ENCODE measurements at regions not wholly inside any gene's neighbourhood (a gene's known extent, or its start where the extent isn't known, plus 50 kb on each side); places are given as distances from the start of the nearest gene placed in this dataset.
A peak's percentile ranks its signal among the peaks of the same experiment; 100 is the strongest.

DNA sequence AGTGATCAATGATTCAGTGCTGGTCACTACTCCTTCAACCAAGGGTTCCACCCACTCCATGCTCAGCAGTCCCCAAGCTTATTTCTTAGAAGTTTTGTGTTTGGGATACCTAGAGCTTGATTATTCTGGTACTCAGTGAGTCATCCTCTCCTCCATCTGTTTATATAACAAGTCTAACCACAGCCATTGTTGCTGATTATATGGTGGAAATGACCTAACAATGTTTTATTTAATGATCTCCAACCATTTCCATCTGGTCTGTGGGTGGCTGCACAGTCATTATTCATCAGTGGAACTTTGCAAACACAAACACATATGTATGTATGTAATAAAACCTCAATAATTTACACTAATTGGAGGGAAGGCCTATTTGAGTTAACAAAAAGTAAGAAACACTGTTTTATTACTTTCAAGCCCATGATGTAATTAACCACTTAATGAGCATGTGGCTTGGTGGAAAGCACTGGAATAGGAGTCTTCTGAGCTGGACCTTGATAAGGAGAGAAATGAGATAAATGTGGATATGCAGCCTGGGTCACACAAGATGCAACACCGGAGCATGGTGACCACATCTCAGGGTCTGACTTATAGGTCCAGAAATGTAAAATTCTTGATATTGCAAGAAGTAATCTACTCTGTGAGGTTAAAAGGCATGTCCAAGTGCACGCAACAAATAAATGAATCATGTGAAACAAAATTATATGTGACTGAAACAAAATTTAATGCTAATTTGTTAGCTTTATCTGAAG, 99.0 kb upstream of the WLS start:
- no peak for DNase-seq (ENCODE audit: low spot score)

DNA sequence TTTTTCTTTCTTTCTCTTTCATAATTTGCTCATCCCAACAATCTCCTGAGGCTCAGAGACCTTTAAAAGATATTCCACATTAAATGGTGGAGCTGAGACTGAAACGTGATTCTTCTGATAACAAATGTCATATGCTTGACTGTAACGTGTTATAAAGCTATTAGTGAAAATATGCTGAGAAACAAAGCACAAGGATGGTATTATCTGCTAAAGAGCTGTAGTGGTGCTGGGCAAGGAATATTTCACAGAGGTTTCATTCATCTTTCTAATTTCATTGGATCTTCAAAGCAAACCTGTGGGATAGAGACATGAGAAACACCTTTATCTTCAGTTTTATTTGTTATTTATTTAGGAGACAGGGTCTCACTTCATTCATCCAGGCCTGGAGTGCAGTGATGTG, 98.1 kb upstream of the WLS start:
- DNase-seq (ENCODE audit: low spot score): no peak

DNA sequence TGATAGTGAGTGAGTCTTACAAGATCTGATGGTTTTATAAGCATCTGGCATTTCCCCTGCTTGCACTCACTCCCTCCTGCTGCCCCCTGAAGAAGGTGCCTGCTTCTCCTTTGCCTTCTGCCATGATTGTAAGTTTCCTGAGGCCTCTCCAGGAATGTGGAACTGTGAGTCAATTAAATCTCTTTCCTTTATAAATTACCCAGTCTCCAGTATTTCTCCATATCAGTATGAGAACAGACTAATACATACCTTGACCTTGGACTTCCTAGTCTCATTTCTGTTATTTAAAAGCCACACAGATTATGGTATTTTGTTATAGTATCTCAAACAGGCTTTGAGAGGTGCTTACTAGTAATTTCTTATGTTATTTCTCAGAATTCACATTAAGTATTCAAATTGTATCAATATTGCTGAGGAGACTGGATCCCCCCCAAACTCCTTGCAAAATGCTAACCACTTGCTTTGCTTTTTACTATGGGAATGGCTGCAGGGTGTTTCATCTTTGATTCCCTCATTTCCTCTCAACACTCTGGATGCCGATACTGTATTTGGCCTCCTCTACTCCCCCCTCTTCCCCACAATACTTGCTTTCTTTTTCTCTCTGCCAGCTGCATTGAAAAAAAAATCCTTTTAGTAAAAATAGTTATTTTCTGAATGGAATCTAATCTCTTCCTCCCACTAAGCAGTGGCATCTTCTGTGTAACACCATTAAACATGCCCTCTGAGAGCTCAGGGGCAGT, 96.9 kb upstream of the WLS start:
- no peak for DNase-seq (ENCODE audit: low spot score)

GRCh38 chr1:68328490-68328889, 96.2 kb upstream of the WLS start:
- no peak for DNase-seq (ENCODE audit: low spot score)

GRCh38 chr1:68327414-68327813, 95.1 kb upstream of the WLS start:
- no peak for DNase-seq (ENCODE audit: low spot score)

DNA sequence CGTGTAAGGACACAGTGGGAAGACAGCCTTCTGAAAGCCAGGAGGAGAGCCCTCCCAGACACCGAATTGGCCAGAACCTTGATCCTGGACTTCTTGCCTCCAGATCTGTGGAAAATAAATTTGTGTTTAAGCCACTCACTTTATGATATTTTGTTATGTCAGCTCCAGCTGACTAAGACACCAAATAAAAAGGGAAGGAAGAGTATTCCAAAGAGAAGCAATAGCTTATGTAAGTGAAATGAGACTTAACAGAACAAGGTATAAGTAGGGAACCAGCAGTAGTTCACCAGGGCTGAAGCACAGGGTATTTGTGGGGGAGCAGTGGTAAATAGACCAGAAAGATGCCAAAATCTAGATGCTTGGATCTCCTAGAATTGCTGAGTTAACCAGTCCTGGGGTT, 94.2 kb upstream of the WLS start:
- DNase-seq (ENCODE audit: low spot score): no peak

GRCh38 chr1:68324316-68324715, 92.0 kb upstream of the WLS start:
- DNase-seq (ENCODE audit: low spot score): no peak

DNA sequence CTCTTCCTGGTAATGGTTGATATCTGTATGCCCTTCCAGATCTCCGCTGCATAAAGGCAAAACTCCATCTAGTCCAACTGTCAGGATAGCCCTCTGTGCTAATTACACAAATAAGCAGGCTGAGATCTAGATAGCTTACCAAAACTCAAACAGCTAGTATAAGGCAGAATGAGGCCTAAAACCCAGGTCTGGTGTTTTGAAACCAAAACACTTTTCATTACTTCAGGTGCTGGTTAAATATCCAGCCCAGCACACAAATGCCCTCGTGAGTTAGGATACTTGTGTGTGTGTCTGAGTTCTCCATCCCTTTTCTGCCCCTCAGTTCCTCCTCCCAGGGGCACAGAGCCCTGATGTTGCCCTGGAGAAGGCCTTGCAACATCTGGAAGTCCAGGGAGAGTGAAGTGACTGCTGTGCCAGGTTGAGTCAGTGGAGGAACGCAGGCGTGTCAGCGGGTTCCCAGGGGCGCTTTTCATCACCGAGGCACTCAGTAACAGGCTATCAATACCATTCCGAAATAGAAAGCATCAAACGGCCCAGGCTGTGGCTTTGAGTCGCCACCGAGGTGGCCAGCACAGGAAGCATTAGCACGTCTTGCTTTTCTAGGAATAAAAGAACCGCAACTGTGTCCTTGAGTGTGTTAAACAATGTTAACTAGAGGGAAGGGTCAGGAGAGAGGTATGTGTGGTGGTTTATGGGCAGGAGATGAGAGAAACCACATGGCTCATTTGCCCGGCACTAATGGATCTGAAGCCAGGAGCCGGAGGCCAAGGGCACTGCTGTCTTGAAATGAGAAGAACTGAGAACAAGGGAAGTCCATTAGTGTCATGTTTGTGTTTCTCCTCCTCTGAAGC, 90.7 kb upstream of the WLS start:
- DNase-seq (ENCODE audit: low spot score): peak; percentile 62

DNA sequence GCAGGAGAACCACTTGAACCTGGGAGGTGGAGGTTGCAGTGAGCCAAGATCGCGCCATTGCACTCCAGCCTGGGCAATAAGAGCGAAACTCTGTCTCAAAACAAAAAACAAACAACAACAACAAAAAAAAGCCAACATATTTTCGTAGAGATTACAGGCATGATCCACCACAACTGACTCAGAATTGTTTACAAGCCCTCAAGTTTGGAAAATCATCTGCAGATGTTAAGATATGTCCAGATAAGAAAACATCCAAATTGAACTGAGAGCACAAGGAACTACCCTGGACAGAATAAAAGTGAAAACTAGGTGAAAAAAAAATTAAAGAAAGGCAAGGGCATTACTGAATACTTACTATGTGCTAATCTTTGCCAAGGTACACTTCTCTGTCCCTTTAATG, 89.8 kb upstream of the WLS start:
- DNase-seq (ENCODE audit: low spot score): no peak

DNA sequence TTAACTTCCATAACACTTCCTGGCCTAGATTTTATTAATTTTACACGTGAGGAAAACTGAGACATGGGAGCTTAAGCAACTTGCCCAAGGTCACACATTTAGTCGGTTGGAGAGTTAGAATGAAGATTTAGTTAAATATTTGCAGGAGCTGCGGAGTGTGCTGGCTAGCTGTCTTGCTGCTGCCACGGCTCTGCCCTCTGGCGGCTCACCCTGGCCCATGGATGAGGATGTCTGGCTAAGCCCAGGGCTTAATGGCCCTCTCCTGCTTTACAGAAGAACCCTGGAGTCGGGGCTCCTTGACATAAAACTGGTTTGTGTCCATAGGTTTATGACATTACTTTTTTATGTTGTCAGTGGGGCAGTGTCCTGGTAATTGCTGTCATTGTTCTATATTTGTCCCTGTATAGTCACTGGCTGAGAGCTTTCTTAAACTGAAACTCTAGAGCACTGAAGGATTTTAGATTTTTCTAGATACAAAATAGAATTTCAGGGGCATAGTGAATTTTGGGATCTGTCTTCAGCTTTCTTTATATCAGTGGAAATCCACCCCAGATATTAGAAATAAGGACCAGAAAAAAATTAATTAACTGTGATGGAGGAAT, 88.9 kb upstream of the WLS start:
- peak; percentile 56 for DNase-seq (ENCODE audit: low spot score)

DNA sequence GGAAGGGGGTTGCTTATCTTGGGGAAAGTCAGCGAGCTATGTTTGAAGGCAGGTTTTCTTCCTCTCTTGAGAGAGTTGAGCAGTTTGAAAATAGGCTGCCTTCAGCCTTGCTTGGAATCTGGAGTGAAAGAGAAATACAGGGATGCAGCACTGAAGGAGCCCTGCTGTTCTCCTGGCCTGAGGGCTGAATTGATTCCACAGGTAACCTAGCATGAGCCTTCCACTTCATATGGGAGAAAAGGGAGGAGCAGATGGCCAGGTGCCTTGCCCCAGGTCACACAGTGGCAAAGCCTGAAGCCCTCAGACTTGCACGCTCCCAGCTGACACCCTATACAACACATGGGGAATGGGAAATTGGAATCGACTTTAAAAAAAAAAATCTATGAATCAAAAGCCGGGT, 88.0 kb upstream of the WLS start:
- no peak for DNase-seq (ENCODE audit: low spot score)

DNA sequence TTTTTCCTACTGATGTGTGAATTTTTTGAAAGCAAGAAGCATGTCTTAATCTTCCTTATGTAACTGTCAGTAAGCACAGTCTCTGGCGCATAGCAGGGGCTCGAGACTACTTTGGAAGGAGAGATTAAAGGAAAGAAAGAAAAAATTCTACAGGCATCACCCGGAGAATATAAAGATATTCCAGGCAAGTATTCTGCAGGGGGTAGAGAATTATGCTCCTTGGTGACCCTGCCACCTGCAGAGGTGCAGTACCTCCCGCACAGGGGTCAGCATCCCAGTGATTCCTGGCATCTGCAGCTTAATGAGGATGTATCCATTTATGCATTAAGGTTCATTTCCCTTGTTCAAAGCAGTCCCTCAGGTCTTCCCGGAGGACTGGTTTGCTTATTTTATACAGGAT, 87.6 kb upstream of the WLS start:
- DNase-seq (ENCODE audit: low spot score): no peak

GRCh38 chr1:68317543-68317942, 85.2 kb upstream of the WLS start:
- no peak for DNase-seq (ENCODE audit: low spot score)

GRCh38 chr1:68314151-68314780, 81.9 kb upstream of the WLS start:
- DNase-seq (ENCODE audit: low spot score): peak; percentile 18

GRCh38 chr1:68313735-68314134, 81.4 kb upstream of the WLS start:
- peak; percentile 24 for DNase-seq (ENCODE audit: low spot score)

DNA sequence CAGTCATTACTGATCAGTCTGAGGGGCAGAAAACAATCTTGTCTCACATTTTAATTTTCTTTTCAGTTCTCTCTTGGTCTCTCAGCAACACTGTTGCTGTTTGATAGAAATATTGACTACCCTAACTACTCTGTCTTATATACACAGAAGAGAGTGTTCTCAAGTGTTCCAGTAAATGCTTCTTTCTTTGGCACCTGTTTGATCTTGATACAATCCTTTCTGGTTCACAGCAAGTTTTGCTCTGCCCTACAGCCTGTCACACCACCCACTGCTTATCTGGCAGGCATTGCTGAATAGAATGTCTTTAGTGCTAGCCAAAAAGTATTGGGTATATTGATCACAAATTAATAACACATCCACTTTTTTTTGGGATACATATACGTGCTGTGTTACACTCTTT, 75.7 kb upstream of the WLS start:
- no peak for DNase-seq (ENCODE audit: low spot score)

- DNase-seq (ENCODE audit: low spot score): no peak
Measured at GRCh38 chr1:68307378-68307787, 75.1 kb upstream of the WLS start.

GRCh38 chr1:68301471-68302001, 69.2 kb upstream of the WLS start:
- no peak for DNase-seq (ENCODE audit: low spot score)

DNA sequence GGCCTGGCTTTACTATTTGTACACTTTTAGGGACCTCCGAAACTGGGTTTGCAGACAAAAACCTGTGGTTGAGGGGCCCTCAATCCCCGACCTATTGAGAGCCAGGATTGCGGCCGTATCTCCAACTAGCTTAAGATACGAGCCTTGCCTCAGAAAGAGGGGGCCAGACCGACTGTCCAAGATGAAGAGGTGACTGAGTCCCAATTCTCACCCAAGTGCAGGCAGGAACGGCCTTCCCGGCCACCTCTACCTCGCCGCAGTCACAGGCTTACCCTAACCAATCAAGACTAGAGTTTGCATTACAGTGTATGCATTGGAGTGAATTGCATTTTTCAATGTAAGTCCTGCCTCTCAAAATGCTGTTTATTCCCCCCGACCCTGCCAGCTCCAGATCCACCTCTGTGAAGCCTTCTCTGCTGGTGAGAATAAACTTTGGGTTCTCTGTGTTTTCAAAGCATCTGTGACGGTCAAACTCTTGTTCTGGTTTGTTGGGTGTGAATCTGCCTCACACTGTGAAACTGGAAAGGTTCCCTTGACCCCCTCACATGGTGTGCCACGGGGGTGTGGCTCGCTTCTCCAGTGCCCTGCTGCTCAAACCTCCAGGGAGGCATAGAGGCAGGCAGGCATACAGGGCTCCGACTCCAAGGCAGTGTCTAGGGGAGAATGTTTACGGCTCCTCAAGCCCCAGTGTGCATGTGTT, 62.2 kb upstream of the WLS start:
- no peak for DNase-seq (ENCODE audit: low spot score)

DNA sequence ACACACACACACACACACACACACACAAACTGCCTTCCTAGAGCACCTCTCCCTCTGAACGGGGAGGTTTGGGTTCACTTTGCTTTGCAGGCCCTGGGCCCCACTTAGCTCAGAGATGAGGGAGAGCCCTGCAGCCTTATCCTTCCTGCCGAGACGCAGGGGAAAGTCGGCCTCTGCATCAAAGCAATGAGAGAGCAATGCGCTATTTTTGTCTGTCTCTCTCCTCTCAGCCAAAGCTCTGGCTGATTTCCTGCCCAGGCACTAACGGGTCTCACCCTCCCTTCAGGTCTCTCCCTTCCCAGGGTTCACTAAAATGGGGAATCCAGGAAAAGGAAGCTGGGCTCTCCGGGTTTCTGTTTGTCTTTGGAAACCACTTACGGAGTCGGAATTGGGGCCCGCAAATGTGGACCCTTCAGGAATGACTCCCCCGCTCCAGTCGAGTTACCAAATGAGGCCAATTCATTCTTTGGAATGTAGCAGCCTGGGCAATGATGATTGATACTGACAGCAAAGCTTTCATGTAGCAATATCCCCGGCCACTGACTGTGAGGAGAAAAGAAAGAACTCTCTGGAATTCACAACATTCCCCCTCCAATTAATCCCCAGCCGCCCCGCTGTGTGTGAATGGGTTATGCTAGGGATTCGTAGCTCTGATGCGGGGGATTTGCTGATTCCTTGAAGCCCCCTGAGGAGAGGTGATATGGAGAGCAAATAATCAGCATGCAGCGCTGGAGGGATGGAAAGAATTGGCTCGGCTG, 61.5 kb upstream of the WLS start:
- DNase-seq (ENCODE audit: low spot score): no peak

Data from SK-N-DZ (cell line).